ENCODE measurements at regions not wholly inside any gene's neighbourhood (a gene's known extent, or its start where the extent isn't known, plus 50 kb on each side); places are given as distances from the start of the nearest gene placed in this dataset.
"Not testable (repeated sequence)": the region's sequence is repeated elsewhere in the genome, so short reads cannot be mapped to it uniquely, and the experiment has no call there.

DNA sequence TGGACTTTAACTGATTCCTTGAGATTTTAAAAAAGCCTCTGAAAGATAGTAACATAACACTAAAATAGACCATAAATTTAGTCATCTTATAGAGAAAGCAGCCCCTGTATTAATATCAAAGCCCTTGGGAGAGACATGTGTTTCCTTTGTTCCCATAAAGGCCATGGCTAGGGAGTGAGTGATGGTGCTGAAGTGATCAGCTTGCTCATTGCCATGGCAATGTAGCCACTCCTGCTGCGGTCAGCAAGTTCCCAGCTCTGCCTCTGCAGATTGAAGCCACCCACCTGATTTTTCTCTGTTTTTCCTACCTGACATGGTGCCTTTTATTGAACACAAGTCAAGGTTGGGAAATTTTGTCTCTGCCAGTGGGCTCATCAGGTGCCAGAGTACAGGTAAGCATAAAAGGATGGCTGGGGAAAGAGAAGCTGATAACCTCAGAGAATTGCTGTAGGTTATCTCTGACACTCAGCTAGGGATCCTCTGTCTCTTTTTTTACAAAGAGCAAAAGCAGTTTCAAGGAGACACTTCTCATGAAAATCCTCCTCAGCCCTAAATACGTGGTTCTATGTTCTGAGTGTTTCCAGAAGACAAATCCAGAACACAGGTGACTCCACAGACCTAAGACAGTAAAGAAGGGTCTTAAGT is 296.3 kb upstream of the NMUR2 start:
- no peak for DNase-seq (ENCODE audit: low read depth)

DNA sequence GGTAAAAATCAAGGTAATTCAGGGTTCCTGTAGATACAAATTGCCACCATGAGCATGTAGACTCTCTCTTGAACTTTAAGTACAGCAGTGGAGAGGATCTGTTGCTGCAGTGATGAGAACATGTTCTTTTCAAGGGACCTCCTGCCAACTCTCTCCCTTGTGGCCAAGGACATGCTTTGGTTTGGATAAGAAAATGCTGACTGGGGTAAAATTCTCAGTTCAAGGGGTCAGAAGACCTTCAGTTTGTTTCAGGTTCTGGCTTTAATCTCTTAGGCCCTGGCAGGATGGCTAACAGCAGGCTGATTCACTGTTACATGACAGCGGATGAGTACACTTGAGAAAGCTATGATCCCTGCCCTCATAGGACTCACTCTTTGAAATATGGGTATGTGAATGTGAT is 299.2 kb upstream of the NMUR2 start:
- no peak for DNase-seq (ENCODE audit: low read depth)

DNA sequence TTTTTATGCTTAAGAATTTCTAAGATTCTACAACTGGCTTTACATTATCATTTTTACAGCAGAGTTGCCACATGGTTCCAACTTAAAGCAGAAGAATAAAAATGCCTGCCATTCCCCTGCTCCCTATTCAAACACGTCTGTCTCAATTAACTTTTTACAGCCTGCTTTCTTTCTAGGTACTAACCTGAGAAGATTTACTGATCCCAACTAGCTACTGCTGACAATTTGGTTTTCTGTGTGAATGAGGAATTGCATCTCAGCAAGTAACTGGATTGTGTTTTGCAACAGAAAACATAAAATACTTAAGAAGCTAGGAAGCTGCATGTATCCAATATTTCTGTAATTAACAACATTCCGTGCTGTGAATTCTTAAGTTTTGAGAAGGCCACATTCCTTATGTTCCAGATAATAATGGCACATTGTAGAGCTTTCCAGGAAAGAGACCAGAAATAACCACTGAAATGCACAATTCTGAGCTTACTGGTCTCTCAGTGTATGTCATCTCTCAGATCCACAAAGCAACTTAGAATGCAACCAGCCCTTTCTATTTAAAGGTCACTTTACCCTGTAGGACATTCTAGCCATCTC is 306.8 kb upstream of the NMUR2 start:
- DNase-seq (ENCODE audit: low read depth): no peak

DNA sequence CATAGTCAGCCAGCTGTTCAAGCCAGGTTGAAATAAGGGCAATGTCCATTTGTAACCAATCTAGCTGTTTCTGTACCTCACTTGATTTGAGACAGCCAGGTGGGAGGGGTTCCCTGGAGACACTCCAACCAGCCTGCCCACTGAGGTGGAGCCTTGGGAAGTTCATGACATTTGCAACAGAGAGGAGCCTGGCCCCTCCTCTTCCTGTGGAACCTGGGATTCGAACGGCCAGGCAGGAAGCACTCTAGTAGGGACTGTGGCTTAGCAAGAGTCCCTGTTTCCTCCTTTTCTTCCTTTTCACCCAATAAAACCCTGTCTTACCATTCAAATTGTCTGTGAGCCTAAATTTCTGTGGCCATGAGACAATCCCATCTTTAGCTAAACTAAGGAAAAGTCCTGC is 312.3 kb upstream of the NMUR2 start:
- no peak for DNase-seq (ENCODE audit: low read depth)

DNA sequence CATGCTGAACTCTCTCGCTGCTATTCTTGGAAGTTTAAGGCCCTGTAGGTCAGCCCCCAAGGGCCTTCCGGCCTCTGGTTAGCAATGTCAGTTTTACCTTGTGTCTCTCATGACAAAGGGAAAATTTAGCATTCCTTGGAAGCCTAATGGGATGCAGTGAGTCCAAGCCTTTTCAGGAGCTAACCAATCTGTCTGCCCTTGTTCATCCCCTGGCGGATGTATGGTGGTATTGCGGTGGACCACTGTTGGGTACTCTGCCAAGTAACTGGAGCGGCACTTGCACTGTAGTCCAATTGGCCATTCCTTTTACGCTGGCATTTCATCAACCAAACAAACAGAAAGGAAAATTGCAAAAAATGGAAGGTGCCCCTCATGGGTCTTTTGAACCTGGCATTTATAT is 318.4 kb upstream of the NMUR2 start:
- DNase-seq (ENCODE audit: low read depth): no peak

DNA sequence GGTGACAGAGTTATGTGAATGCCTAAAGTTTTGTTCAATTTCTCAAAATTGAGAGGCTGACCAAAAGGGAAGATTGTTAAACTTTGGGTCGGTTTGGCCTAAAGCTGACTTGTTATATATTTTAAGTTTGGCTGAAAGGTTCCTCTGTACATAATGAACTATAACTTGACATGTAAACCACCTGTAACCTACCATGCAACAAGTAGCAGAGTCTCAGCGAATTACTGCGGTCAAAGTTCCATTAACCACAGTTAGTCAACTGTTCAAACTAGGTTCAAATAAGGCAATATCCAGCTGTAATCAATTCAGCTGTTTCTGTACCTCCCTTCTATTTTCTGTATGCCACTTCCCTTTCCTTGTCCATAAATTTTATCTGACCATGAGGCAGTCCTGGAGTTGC is 325.1 kb upstream of the NMUR2 start:
- no peak for DNase-seq (ENCODE audit: low read depth)

DNA sequence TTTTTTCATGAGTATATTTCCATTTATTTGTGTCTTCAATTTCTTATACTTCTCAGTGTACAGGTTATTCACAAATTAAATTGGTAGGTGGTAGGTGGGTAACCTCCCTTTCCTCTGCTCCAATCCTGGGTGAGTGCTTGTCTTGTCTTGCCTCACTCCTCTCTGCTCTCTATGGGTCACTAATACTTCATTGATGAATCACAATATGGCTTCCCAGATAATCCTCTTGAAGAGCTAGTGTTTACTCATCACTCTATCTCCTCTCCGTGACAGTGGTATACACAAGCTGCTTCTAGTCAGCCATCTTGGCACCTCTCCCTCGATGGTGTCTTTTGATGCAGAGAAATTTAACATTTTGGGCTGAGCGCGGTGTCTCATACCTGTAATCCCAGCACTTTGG is 331.8 kb upstream of the NMUR2 start:
- DNase-seq (ENCODE audit: low read depth): no peak

DNA sequence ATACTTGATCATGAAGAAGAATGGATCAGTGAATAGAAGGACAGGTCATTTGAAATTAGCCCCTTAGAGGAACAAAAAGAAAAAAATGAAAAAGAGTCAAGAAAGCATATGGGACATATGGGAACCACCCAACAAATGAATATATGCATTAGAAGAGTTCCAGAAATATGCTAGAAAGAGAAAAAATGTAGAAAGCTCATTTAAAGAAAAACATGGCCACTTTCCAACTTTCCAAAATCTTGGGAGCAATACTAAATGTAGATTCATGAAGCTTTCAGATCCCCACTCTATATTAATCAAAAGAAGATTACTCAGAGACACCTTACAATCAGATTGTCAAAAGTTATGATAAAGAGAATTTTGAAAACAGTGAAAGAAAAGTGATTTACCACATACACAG is 334.8 kb upstream of the NMUR2 start:
- DNase-seq (ENCODE audit: low read depth): no peak

DNA sequence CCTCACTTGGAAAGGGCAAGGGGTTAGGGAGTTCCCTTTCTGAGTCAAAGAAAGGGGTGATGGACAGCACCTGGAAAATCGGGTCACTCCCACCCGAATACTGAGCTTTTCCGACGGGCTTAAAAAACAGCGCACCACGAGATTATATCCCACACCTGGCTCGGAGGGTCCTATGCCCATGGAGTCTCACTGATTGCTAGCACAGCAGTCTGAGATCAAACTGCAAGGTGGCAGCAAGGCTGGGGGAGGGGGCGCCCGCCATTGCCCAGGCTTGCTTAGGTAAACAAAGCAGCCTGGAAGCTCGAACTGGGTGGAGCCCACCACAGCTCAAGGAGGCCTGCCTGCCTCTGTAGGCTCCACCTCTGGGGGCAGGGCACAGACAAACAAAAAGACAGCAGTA is 336.0 kb upstream of the NMUR2 start:
- not testable (repeated sequence) for DNase-seq (ENCODE audit: low read depth)

DNA sequence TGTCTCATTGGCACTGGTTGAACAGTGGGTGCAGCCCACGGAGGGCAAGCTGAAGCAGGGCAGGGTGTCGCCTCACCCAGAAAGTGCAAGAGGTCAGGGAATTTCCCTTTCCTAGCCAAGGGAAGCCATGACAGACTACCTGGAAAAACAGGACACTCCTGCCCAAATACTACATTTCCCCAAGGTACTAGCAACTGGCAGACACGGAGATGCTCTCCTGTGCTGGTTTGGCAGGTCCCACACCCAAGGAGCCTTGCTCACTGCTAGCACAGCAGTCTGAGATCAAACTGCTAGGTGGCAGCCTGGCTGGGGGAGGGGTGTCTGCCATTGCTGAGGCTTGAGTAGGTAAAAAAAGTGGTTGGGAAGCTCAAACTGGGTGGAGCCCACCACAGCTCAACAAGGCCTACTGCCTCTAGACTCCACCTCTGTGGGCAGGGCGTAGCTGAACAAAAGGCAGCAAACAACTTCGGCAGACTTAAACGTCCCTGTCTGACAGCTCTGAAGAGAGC is 382.7 kb upstream of the NMUR2 start:
- DNase-seq (ENCODE audit: low read depth): not testable (repeated sequence)

DNA sequence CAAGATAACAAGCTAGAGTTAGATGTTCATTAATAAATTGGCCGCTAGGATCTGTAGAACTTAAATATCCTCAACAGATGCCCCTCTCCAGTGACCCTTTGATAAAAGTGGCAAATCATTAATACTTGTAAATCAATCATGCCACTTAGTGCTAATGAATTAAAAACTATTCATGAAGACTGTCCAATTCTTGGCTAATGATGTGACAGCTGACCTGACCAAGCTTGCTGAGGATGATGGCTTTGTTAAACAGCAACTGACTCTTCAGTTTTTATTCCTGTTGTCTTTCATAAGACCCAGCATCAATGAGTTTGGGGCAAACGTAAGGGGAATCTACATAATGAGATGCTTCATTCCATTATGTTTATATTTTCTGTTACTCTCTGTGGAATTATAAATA is 396.8 kb upstream of the NMUR2 start:
- DNase-seq (ENCODE audit: low read depth): no peak

DNA sequence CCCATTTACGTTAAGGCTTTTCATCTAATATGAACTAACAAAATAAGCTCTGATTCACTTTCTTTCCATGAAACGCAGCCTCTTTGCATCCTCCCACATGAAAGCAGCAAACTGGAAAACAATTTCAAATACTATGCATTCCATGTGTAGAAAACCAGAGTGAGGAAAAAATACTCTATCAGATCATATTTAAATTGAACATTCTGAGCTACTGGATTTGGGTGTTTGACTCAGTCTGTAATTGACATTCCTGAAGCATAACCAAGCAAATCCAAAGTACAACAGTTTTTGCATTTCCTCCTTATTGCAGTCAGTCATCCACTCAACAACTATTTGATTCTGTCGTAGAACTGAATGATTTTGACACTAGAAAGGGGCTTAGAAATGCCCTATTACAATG is 399.1 kb upstream of the NMUR2 start:
- DNase-seq (ENCODE audit: low read depth): no peak

DNA sequence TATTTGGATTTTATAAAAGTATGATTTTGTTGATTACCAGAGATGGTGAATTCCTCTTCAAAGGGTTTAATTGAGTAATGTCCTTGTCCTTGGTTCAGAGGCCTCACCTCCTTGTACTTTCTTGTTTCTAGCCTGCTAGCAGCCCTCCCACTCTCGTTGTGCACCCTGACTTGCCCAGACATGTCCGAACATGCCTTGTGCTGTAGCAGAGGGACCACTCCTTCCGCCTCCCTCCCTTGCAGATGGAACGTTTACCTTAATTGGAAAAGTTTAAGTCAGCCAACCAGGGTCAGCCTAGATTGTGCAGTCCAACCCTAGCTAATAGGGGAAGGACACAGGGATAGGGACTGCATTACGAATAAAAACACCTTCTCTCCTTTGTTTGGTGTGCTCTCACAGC is 406.9 kb upstream of the NMUR2 start:
- DNase-seq (ENCODE audit: low read depth): no peak

DNA sequence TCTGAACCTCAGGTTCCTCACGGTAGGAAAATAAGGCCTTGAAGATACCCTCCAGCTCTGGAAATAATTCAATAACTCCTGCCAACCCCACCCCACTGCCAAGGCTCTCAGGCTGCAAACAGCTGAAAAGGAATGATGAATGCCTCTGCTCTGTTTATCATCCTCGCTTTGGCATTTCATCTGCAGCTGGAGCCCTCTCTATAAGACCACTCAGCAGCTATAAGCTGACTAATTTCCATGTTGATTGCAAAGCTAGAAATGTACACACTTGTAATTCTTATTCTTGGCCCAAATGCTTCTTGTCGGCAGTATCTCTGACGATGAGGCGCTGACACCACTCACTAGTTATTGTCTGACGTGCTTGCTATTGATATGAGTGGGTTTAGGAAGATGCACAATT is 408.4 kb upstream of the NMUR2 start:
- DNase-seq (ENCODE audit: low read depth): no peak

DNA sequence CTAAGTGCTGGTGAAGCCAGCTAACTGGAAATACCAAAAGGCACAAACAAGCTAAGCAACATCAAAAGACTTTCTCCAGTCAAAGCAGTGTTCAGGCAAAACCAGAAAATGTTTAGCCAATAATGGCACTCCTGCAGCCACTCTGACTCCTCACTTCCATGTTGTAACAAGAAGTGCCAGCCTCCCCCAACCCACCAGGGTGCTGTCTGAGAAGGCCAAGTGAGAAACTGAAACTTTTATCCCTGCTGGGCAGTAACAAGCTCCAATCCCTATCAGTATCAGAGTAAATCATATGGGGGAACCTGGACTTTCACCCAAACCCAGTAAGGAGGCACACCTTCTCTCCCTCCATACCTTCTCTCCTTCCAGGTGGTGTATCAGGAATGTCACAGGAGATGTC is 414.8 kb upstream of the NMUR2 start:
- no peak for DNase-seq (ENCODE audit: low read depth)

DNA sequence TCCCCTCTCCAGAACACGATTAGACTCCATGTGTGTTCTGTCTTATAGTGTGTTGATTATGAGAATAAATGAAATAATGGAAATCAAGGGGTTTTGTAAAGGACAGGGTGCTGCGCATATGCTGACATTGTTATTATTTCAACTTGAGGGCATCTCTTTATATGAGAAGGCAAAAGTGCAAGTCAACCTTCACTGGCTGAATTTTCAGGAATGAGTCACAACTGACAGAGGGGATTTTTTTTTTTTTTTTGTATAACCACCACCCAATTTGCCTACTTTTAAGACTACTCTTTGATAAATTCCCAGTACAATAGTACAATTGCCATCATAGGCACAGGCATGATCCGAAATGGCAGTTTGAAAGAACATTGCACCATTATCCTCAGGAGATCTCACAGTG is 419.2 kb upstream of the NMUR2 start:
- no peak for DNase-seq (ENCODE audit: low read depth)

DNA sequence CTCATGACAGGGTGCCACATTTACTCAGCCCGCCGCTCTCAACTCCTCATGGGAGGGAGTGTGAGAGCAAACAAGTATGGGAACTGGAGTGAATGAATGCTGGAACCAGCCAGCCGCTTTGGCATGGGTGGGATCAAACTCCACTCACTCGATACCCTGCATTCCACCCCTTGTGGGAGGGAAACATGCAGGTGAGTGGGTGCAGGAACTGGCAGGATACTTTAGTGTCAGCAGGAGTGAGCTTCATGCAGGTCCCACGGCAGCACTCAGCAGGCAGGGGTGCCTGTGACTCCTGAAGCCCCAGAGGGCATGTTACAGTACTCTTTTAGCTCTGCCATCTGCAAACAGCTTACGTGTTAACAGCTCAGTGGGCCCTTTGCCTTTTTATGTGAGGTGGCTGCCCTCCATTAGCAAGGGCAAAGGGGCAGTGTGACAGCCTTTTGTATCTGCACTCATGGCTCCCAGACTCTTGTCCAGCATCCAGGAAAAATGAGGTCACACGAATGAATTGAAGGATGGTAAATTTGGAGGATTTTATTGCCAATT is 433.2 kb upstream of the NMUR2 start:
- DNase-seq (ENCODE audit: low read depth): no peak

DNA sequence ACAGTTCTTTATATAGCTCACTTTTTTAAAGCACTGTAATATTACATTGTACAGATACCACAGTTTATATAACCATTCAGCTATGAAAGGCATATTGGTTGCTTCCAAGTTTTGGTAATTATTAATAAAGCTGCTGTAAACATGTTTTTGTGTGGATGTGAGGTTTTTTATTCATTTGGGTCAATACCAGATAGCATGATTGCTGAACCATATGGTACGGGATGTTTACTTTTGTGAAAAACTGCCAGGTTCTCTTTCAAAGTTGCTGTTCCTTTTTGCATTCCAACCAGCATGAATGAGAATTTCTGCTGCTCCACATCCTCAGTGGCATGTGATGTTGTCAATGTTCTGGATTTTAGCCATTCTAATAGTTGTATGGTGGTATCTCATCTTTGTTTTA is 439.6 kb upstream of the NMUR2 start:
- no peak for DNase-seq (ENCODE audit: low read depth)

DNA sequence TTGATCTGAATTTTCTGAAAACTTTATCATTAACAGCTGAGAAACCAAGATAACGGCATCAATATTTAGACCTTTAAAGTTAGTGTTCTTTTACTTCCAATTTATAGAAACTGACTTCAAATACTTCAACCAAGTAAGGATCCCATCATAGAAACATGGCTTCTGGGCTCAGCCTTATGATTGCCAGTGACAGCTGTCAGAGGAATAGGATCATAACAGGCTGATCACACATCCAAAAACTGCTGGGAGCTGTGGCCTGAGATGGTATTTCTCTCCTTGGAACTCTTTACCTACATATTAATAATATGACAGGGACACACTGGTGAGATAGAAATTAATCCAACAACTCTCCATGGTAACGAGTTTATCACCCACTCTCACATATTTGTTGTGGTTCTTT is 448.3 kb upstream of the NMUR2 start:
- DNase-seq (ENCODE audit: low read depth): no peak

DNA sequence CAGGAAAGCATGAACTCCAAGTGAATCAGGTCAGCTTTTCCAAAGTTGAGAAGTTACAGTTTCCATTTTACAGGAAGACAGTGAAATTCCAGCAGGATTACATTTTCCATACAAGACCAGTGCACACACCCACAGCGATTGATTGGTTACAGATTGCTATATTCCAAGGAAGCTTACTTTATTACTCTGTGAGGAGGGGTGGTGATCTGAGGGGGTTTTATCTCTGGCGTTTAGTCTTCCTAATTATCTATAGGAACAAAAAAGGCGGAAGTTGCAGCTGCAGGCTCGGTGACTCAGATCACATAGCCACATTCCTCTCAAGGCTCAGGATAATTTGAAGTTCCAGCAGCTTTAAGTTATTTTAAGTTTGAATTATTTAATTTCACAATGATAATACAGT is 450.4 kb upstream of the NMUR2 start:
- DNase-seq (ENCODE audit: low read depth): no peak

DNA sequence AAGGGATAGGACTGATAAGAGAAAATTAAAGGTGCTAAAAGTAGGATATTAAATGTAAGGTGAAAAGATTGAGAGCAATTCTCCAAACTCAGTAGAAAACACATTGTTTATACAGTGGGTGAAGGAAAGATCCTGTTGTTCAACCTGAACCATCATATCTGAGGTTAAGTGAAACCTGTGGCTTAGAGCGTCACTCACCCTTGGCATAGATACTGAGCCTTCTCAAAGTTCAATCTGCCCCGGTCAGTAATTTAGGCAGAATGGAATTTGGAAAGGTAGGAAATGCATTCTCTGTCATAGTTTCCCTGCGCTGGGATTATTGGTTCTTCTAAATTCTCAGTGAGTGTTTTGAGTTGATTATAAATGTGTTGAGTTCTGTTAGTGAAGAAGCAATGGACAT is 456.2 kb upstream of the NMUR2 start:
- DNase-seq (ENCODE audit: low read depth): no peak

DNA sequence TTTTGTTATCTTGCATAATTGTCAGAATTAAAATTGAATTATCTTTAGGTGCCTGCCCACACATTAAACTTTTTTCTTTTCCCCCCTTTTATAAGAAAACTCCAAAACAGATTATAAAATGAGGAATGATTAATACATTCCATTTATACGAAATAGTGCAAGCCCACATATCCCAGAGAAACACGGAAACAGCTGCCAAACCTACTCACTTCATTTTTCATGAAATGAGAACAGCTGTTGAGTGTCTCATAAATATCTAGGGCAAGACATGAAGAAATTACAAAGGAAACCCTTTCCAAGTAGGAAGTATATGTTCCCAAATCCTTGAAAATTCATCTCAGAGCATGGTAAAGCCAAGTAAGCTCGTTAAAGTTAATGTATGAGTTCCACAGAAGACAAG is 459.4 kb upstream of the NMUR2 start:
- DNase-seq (ENCODE audit: low read depth): no peak

DNA sequence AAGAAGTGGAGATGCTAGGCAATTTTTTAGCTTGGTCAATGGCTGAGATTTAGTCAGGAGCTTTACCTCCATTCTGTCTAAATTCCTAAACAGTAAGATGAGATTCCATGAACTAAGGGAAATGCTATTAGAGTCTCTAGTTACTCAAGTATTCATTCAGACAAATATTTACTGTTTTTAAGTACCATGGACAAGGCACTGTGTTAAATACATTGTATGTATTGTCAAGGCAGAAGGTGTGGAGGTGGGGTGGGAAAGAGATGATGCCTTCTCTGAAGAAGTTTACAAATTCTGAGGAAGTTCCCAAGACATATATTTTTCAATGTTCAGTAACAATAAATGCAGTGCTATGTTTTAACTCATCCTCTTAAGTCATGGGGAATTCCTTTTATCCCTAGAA is 459.9 kb upstream of the NMUR2 start:
- no peak for DNase-seq (ENCODE audit: low read depth)

DNA sequence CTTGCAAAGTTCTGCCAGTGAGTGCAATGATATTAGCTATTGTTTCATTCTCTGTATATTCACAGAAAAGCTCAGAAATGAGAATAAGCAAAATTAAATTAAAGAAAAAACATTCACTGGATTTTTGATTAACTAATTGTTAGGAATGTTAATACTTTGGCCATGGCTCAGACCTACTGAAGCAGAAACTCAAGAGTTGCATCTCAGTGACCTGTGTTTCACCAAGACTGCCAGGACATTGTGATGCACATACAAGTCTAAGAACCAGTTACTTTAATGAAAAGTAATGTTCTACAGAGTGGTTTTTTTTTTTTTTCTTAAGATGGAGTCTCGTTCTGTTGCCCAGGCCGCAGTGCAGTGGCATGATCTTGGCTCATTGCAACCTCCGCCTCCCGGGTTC is 464.9 kb upstream of the NMUR2 start:
- DNase-seq (ENCODE audit: low read depth): no peak
